Stimulated activated CD4-positive, alpha-beta T cell treated with anti-CD3 and anti-CD28 coated beads, Interleukin-4, amount 100 ng/mL, for 1 hour (primary cell): ENCODE measurements at regions not wholly inside any gene's neighbourhood (a gene's known extent, or its start where the extent isn't known, plus 50 kb on each side); places are given as distances from the start of the nearest gene placed in this dataset.
"Not testable (repeated sequence)": the region's sequence is repeated elsewhere in the genome, so short reads cannot be mapped to it uniquely, and the experiment has no call there.

ENCODE experiments used
- DNase-seq: peaks from one replicate; pipeline ENCODE4 v3.0.0-alpha.2; 2020

DNA sequence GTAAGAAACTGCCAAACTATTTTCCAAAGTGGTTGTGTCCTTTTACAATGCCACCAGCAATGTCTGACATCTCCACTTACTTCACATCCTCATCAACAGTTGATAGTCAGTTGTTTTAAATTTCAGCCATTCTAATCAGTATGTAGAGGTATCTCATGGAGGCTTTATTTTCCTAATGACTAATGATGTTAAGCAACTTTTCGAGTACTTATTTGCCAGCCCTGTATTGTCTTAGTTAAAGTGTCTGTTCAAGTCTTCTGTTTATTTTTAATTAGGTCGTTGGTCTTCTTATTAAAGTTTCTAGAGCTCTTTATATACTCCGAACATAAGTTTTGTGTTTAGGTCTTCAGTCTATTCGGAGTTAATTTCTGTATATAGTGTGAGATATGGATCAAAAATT, 54.9 kb upstream of the NBPF12 start:
- DNase-seq = not testable (repeated sequence)

DNA sequence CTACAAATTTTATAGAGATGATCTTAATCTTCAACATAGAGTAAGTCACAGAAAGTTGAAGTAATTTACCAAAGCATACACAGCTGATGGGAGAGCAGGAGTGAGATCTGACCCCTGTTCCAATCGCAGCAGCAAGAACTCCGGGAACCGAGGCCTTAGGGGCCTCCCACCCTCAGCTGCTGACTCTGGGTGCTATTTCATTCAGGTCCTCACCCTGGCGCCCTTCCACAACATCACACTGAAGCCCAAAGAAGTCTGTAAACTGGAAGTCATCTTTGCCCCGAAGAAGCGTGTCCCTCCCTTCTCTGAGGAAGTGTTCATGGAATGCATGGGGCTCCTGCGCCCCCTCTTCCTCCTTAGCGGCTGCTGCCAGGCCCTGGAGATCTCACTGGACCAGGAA, 57.0 kb upstream of the NBPF12 start:
- not testable (repeated sequence) for DNase-seq

- not testable (repeated sequence) for DNase-seq
These were observed 74.3 kb upstream of the NBPF12 start for GRCh38 chr1:146863799-146864319.

GRCh38 chr1:146853147-146853546, 85.0 kb upstream of the NBPF12 start:
- not testable (repeated sequence) for DNase-seq

GRCh38 chr1:146850352-146850889, 87.7 kb upstream of the NBPF12 start:
- DNase-seq = not testable (repeated sequence)

GRCh38 chr1:146838725-146839124, 99.4 kb upstream of the NBPF12 start:
- not testable (repeated sequence) for DNase-seq

GRCh38 chr1:146826957-146827356, 111.2 kb upstream of the NBPF12 start:
- not testable (repeated sequence) for DNase-seq

DNA sequence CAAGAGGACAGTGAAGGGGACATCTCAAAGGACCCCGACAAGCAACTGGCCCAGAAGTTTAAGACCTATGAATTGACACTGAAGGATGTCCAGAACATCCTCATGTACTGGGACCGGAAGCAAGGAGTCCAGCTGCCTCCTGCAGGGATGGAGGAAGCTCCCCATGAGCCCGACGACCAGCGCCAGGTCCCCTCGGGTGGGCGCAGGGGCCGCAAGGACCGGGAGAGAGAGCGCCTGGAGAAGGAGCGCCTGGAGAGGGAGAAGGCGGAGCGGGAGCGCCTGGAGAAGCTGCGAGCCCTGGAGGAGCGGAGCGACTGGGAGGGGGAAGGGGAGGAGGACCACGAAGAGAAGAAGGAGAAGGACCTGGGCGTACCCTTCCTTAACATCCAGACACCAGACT, 143.9 kb upstream of the NBPF12 start:
- DNase-seq = not testable (repeated sequence)

- not testable (repeated sequence) for DNase-seq
These were observed 145.4 kb upstream of the NBPF12 start for GRCh38 chr1:146792725-146793124.

DNA sequence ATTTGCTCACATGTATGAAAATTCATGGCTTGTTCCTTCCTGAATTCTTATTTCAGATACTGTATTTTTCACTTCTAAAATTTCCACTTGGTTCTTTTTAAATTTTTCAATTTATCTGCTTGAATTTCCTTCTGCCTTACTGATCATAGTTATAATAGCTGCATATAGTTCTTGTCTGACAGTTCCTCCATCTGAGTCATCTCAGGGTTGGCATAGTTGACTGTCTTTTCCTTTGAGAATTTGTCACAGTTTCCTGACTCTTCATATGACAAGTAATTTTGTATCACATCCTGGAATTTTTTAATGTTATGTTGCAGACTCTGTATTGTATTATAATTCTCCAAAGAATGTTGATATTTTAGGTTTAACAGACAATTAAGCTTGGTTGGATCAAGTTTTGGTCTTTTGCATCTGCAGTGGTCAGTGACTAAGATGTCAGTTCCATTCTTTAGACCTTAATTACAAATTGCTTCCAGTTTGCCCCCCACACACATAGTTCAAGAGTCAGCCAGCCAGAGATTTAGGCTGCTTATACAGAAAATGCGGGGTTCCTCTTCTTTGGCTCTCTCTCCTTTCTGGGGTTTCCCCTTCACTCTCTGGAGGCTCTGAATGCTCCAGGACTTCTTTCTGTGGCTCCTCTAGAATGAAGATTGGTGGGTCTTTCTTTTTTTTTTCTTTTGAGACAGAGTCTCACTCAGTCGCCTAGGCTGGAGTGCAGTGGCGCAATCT, 153.7 kb upstream of the NBPF12 start:
- DNase-seq = not testable (repeated sequence)

- DNase-seq = not testable (repeated sequence)
These were observed 156.9 kb upstream of the NBPF12 start for GRCh38 chr1:146781235-146781634.

DNA sequence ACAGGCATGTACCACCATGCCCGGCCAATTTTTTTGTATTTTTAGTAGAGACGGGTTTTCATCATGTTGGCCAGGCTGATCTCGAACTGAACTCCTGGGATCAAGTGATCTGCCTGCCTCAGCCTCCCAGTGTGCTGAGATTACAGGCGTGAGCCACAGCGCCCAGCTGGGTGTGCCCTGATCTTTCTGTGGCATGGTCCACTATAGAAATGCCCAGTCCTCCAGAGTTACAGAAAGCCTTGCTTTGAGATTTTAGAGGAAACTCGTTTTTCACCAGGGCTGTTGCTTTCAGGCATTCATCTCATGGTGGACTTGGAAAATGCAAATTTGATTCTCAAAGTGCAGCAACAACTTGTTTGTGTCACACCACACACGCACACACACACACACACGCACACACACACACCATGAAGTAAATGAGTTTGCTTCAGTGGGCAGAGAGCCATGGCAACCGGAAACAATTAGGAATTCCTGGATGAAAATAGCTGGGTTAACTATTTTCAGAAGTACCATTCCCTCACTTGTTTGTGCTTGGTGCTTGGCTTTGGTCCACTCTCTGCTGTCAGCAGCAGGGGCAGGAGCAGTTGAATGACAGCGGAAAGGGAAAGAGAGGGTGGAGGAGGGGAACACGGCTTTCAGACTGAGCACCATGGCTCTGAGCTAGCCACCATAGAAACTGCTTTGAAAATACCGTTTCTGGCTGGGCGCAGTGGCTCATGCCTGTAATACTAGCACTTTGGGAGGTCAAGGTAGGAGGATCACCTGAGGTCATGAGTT, 160.1 kb upstream of the NBPF12 start:
- not testable (repeated sequence) for DNase-seq

DNA sequence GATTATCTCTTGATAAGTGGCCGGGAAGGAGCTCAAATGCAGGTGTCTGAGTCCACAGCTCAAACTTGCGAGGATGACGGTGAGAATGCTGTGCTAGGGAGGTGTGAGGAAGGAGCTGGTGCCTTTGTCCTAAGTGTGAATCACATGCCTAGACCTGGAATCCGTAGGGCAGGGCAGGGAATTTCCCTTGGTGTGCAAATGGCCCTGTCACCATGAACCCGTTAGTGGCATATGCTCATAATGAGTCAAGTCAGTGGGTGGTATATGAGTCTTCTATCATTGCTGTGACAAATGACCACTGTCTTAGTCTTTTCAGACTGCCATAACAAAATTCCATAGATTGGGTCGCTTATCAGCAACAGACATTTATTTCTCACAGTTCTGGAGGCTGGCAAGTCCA, 163.1 kb upstream of the NBPF12 start:
- not testable (repeated sequence) for DNase-seq

- DNase-seq = not testable (repeated sequence)
These were observed 163.9 kb upstream of the NBPF12 start for GRCh38 chr1:146774271-146774670.

DNA sequence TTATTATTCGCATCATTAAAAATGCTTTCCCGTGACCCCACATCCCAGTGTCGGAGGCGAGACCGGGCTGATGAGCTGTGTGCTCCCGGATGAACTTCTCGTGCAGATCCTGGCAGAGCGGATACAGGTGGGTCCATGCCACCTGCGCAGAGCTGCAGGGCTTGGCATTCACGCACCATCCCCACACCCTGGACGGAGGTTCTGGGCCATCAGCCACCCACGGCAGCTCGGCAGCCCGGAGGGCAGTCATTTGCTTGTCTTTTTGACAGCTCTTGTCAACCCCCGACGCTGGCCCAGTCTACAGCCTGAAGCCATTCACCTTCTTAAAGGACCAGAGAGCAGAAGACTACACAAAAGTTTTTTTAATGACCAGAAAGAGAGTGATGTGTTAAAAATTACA, 166.7 kb upstream of the NBPF12 start:
- not testable (repeated sequence) for DNase-seq

DNA sequence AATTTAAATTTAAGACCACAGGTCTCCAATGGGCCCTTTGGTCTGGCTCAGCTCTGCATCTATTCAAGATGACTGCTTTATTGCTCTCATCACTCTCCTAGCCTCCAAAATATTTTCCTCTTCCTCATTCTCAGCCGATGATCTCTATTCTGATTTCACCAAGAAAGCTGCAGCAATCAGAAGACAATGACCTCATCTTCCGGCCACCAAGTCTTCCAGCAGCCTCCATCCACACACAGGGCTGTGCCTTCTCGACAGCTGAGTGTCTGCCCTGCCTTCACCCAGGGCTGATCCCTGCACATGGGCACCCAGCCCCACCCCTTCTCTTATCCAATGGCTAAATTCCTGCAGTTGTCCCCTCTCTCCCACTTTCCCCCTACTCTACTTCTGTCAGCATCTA, 167.1 kb upstream of the NBPF12 start:
- DNase-seq = not testable (repeated sequence)

- DNase-seq = not testable (repeated sequence)
These were observed 174.9 kb upstream of the NBPF12 start for GRCh38 chr1:146763234-146763633.

DNA sequence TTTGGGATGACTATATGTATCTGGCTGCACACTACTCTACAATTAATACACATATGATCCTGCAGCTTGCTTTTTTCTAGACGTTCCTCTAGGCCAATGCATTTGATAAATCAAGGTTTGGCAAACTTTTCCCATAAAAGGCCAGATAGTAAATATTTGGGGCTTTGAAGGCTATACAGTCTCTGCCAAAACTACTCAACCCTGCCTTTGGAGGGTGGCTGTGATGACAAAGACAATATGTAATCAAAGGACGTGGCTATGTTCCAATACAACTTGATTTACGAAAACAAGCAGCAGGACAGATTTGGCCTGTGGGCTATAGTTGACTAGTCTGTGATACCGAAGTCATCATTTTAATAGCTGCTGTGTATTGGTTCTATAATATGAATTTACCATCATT, 181.3 kb upstream of the NBPF12 start:
- not testable (repeated sequence) for DNase-seq

DNA sequence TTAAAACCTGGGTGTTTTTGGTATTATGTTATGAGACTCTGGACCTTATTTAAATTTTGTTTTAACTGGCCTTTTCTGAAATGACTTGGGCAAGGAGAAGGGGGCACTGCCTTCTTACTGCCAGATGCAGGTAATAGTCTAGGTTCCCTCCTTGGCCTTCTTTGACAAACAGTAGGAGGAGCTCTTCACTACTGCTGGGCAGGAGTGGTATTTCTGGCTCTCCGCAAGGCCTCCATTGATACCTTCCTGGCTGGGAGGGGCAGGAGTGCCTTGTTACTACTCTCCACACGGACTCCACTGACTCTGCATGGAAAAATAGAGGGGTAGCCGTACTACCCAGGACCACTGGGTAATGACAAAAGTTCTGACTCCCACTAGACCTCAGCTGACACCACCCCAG, 189.4 kb upstream of the NBPF12 start:
- not testable (repeated sequence) for DNase-seq

DNA sequence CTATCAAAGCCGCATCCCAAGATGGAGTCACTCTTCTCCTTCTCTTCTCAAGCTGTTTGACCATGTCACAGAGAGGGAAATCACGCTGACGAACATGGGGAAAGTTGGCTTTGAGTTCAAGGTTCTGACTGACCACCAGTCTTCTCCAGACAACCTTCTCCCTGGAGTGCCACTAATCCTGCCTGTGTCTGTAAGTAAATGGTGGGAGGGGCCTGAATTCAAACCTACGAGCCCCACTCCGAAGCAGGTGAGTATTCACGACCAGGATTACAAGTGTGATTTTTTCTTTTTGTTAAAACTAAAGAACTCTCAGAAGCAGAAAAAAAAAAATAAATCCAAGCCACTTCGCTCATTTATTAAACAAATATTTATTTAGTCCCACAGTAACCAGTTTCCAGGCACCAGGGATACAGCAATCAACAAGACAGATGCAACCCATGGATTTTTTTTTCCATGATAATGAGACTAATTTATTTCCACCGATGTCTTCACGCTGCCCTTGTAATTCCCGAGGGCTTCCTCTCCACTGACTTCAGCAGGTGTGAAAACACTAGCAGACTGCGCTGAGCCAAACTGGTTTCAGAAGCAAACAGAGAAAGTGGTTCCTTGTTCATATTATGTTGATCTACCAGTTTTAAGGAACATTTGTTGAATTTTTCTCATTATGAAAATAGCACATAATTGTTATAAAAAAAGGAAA, 206.0 kb upstream of the NBPF12 start:
- not testable (repeated sequence) for DNase-seq

DNA sequence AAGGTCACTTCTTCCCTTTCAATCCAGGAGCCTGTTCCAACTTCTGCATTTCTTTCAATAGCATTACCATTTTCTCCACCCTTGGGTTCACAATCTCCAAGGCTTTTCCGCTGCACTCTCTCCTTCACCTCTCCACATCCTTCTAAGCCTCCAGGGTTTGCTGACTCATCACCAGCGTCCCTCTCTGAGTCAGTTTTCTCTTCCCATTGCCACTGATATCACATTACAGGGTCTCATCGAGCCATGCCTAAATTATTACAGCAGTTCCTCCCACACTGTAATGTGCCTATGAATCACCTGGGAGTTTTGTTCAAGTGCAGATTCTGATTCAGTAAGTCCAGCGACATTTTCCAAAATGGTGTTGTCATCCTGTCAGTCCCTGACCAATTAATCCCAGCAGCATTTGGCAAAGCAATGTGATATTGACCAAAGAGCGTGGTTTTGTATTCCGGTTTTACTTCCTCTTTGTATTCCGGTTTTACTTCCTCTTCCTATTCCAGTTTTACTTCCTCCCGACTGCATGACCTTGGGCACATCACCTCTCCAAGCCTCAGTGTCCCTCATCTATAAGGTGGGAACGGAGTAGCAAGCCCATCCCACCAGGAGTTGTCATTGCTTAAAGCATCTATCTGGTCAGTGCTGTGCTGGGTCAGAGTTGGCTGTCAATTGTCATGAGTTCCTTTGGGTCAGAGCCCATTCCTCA, 208.3 kb upstream of the NBPF12 start:
- DNase-seq = not testable (repeated sequence)

- not testable (repeated sequence) for DNase-seq
These were observed 223.1 kb upstream of the NBPF12 start for GRCh38 chr1:146715054-146715453.
